HG02571 (cell line): ENCODE measurements at regions not wholly inside any gene's neighbourhood (a gene's known extent, or its start where the extent isn't known, plus 50 kb on each side); places are given as distances from the start of the nearest gene placed in this dataset.

ENCODE experiments used
- ATAC-seq: cut with Tn5 transposase; IDR thresholded peaks from one replicate; pipeline ENCODE4 v1.9.1; 2021; ENCODE audit warnings: mild to moderate bottlenecking, moderate library complexity; ENCODE audit not compliant: unreplicated experiment

DNA sequence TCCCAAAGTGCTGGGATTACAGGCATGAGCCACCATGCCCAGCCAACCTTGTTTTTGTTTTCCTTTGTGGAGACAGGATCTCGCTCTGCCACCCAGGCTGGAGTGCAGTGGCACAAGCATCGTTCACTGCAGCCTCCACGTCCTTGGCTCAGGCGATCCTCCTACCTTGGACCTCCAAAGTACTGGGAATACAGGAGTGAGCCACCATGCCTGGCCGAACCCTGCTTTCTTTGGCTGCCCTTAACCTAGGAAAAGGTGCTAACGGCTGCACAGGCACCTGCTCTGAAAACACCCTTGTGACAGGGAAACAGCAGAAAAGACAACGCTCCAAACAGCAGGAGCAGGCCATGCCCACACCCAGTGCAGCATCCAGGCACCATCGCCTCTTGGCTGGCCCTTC is 71.9 kb downstream of the OAT start:
- ATAC-seq, result no peak

DNA sequence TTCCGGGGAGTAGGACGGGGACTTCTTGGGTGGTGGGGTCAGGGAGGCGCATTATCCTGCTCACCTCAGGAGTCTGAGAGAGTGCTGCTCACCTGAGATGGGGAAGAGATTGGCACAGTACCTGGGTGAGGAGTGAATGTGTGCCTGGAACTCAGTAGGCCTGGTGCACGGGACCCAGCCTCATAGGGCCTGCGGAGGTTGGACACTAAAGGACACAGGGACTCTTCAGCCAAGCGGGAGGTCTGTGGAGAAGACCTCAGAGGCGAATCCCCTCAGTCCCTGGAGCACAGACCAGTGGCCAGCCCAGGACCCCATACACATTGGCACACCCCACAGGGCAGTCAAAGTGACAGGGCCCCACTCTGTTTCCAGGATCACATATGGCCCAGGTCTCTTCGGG is 73.2 kb downstream of the OAT start:
- no peak for ATAC-seq

DNA sequence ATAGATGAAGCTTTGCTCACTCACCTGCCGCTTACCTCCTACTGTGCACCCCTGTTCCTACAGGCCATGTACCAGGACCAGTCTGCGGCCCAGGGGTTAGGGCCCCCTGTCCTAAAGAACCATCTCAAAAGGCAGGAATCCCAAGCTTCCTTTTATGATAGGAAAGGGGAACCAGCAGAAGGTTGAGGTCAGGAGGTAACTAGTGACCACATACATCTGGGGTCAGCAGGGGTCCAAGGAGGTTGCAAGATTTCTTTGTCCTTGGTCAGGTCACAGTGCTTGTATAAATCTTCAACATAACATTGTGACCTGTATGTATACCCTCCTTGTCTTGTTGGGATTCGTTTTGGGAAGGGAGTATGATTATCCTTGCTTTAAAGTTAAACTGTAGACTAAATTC is 73.8 kb downstream of the OAT start:
- ATAC-seq, result no peak

DNA sequence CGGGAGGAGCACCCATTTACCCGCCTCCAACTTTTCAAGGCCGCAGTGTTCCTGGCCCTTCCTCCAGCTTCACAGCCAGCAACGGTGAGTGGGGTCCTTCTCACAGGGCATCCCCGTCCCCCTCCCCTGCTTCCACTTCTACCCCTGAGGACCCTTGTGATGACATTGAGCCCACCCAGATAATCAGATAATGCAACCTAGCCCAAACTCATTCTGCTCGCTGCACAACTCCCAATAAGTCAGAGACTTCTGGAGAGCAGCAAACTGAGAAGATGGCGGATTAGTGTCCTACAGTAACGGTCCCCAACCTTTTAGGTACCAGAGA is 74.5 kb downstream of the OAT start:
- ATAC-seq, result no peak

DNA sequence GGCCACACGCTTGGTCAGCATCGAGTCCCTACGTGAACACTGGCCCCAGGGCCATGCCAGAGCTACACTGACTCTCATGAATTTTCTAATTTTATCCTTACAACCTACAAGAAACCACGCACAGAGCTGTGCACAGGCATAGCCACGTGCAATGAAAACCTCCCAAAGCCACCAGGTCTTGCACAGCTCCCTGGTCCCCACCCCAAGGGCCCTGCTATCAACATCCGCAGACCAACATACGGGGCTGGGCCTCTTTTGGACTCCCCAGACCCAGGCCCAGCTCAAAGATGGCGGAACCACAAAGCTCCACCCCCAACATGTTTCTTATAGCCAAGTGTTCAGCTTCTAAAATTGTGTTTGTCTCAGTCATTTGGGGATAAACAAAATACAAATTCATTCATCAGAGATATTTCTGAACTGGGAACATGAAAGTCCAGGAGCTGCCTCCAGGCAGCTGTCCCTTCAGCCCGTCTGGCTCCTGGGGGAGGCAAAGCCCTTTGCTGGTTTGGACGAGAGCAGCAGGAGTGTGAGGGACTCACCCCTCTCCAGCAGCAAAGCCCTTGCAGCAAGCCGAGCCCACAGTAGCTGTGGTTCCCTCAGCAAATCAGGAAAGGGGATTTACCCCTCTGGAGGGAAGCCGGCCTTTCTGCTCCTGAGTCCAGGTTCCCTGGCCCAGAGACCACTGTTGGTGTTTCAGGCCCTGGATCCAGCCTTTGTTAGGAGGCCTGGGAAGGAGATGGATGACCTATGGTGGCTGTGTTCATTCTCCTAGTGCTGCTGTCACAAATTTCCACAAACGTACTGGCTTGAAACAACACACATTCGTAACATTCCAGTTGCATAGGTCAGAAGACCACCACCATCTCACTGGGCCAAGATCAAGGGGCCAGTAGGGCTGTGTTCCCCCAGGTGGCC is 75.1 kb downstream of the OAT start:
- no peak for ATAC-seq

DNA sequence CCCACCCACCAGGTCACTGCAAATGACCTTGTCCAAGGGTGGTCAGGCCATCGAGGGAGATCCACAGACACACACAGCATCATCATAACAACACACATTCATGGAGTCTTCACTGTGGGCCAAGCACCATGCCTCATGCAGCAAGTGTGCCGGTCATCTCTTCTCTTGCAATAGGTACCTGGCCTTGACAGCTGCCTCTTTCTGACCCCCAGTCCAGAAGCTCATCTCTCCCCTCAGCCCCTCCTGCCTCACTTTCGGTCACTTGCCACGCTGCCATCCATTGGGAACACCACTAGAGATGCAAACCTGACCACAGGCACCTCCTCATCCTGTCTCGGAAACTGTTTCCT is 75.9 kb downstream of the OAT start:
- no peak for ATAC-seq

DNA sequence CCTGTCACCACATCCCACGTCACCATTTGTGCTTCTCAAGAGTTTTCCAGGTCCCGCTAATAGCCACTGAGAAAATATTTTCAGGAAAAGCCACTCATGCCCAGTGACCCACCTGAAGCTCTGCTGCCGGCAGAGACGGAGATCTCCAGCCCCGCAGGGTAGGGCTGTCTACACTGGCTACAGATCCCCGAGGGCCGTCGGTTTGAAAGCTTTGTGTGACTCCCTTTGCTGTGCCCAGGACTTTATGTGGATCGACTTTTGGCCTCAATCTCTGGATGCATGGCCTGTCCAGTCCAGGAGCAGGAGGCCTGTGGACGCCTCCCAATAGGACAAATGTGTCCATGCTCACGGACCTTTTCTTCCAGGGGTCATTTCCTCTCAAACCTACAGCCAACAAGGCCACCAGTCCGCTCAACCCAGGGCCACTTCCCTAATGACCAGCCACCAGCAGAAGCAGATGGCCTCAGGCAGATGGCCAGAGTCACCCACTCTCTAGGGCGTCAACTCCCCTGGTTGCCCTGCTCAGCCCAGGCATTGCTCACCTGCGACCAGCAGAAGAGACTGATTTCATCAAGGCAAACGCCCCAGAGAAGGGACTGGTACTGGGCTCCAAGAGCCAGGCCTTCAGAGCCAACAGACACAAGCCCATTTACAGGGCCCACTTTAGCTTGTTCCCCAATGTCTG is 76.4 kb downstream of the OAT start:
- no peak for ATAC-seq

DNA sequence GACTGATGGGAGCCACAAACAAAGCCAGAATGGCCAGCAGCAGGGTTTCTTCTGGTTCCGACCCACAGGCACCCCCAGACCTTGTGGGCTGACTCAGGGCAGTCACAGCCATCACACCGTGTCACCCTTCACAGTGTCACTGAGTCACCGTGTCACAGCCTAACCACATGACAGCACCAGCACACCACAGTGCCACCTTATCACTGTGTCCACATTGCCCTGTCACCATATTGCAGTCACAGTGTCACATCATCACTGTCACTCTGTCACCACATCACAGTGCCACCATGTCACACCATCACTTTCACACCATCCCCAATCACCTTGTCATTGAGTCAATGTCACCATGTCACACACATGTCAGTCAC is 77.0 kb downstream of the OAT start:
- ATAC-seq, result no peak

DNA sequence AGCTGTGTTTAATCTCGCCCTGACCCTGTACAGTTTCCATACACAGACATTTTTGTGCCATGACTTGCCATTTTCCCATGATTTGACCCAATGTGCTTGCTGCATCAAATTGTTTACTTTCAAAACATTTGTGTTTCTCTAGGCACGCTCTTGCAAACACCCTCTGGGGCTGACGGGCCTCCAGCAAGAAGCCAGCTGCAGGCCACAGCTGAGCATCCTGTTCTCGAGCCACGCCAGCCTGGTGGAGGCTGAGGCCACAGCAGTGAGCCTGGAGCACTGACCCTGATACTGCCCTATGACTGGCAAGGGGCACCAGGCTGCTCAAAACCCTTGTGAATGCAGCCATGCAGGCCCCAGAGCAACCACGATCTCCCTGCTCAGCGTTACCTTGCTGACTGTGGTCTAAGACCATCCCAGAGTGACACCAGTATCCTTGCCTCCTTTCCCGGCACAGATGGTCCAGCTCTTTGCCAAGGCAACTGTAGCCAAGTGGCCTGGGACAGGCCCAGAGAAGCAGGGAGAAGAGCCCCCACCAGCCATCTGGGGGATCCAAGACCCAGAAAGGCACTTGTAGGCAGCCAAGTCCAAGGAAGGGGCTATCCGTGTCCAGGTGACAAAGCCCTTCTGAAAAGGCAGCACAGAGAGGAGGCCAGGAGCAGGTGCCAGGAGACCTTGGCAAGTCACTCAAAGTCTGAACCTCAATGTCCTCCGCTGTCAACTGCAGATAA is 78.5 kb downstream of the OAT start:
- ATAC-seq, result no peak

DNA sequence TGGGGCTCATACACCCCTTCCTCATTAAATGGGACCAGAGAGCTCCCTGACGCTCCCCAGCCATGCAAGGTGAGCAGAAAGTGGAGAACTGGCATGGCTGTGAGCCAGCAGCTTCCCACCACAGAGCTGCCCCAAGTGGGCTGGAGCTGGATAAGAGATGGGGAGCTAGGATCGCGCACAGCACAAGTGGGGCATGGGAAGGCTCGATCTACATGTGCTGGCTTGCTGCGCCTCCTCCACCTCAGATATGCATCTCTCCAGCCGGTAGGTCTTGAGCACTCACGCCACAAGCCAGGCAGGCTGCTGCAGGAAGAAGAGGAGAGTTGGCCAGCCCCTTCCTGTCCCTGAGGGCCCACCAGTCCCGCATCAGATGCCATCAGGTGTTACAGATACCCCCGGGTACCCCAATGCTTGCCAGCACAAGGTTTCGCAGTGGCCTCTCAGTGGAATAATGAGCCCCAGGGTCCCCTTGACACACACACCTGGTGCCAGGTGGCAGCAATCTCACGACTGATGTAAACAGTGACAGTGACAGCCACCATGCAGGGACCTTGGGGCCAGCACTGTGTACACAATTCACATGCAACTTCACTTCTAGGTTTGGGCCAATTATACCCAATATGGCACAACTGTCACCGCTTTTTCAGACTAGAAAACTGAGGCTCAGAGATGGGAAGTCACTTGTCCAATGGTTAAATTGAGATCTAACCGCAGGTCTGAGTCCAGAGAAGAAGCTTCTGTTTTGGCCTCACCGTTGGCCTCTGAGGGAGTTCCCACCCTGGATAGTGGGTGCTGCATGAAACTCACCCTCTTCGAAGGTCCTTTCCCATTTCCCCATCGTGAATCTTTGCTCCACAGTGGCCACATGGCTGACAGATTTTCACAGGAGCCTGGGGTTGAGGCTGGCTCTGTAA is 79.3 kb downstream of the OAT start:
- no peak for ATAC-seq

DNA sequence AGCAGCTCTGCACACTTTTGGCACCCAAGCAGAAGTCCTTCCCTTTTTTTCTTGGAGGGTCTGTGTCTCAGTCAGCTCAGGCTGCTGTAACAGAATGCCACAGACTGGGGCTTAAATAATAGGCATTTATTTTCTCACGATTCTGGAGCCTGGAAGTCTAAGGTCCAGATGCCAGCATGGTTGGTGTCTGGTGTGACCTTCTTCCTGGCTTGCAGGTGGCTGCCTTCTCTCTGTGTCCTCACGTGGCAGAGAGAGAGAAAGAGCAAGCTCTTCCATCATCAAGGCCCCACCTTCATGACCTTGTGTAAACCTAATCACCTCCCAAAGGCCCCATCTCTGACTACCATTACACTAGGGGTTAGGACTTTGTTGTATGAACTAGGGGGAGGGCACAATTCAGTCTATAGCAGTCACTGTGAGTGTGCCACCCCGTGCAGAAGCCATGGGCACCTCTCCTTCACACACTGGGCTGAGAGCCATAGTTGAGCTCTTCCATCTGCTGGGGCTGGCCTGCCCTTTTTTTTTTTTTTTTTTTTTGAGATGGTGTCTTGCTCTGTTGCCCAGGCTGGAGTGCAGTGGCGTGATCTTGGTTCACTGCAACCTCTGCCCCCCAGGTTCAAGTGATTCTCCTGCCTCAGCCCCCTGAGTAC is 80.3 kb downstream of the OAT start:
- ATAC-seq, result no peak

DNA sequence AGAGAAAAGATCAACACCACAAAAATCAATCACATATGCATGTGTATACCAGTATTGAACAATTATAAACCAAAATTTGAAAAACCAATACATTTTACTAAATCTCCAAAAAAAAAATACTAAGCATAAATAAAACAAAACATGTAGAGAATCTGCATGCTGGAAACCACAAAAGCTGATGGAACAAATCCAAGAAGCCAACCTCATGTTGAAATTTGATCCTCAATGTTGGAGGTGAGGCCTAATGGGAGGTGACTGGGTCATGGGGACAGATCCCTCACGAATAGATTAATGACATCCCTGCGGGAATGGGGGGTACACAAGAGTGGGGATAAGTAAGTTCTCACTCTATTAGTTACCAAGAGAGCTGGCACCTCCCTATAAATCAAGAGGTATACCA is 82.5 kb downstream of the OAT start:
- ATAC-seq, result no peak

DNA sequence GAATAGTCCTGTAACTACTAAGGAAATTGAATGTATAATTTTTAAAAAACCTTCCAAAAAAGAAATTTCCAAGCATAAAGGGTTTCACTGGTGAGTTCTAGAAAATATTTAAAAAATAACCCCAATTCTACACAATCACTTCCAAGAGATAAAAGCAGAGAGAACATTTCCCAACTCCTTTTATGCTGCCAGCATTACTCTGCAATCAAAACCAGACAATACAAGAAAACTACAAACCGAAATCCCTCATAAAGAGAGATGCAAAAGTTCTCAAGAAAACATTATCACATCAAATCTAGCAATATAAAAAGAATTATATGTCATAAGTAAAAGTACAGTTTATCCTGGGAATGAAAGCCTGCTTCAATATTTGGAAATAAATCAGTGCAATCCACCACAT is 84.8 kb downstream of the OAT start:
- ATAC-seq, result no peak

DNA sequence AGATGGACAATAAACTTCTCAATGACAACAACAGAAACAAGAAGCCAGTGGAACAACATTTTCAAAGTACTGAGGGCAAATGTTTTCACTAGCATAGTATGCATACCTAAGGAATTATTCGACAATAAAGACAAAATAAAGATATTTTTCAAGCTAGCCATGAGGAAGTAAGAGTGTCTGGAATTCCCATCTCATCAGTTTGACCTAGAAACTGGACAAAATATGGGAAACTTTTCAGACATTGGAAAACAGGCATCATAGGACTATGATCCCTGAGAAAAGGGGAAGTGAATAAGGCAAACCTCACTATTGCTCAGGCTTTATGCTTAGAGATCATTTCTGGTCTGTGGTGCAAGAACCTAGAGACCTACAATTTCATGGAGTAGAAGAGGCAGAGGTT is 86.3 kb downstream of the OAT start:
- ATAC-seq, result no peak

DNA sequence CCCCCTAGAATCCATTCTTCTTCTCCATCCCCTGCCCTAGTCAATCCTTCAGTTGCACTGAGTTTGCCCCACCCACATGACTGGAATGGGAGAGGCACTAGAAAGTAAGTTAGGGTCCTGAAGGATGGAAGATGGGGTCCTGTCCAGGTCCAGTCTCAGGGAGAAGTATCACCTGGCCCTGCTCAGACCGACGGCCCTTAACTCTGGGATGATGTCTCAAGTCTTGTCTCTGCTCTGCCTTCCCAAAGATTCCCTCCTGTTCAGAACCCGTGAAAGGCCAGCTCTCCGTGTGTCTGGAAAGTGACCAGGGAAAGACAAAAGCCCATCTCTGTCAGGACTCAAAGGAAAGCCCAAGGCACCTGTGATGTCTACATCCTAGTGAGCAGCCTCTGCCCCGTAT is 88.8 kb downstream of the OAT start:
- ATAC-seq, result no peak

DNA sequence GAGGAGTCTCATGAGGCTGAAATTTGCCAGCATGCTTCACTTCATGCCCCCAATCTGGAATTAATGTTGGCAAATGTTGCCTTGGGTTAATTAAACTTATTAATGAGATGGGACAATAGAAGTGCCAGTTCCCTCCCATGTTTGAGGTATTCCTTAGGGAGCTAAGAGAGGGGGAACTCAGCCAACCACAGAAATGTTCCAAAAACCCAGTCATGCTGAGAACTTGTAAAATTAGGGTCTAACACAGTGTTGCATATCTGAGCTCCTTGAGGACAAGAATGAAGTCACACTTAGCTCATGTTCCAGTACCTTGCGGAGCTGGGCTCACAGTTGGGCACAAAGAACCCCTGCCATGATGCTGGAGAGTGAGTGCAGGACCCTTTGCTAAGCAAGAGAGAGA is 89.4 kb downstream of the OAT start:
- ATAC-seq, result no peak

DNA sequence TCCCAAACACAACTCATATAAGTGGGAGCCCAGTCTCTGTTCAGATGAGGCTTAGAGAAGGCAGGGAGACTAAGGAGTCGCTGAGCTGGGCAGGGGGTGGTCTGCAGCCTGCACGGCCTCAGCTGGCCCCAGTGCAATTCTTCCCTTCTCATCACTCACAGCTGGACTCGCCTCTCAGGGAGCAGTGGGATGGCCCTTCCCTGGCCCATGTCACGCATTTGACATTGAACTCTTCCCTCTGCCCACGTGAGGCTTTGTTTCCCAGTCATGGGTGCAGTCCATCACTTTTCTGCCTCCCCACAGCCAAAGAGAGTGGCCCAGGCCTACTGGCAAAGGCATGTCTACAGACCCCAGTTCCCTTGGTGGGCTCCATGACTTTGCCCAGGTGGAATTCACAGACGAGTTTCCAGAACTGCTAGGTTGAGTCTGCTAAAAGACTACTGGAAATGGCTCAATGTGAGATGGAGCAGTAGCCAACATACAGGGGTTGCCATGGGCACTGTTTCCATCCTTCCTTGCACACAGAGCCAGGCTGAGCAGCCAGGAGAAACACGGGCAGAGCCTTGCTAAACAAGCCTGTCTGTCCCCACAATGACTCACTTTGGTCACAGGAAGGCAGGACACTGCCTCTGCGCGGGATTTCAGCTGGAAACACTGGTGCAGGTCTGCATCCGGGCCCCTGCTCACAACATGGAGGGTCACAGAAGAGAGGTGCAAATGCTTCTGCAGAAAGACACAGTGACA is 90.1 kb downstream of the OAT start:
- no peak for ATAC-seq

DNA sequence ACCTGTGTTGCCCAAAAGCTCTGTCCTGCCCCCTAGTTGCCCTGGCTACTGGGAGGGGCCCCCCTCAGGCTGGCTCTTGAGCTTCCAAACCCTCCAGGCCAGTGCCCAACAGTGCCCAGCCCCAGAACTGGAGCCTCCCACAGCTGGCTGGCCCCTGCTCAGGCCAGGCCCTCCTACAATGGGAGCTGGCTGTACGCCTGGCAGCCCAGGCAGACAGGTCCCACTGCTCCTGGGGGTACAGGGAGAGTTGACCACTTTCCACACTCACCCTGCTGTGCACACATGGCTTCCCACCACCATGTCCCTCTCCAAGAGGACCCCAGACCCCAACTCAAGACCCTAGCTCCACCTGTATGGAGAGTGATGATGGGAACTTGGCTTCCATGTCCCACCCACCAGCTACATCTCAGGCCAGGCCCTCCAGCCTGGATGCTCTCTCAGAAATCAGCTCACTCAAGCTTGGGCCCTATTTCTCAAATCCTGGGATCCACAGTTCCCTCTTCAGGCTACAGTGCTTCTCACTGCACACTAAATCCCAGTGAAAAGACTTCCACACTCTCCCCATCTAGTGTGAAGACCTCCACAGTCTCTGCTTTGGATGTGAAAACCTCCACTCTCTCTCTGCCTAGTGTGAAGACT is 92.6 kb downstream of the OAT start:
- no peak for ATAC-seq

DNA sequence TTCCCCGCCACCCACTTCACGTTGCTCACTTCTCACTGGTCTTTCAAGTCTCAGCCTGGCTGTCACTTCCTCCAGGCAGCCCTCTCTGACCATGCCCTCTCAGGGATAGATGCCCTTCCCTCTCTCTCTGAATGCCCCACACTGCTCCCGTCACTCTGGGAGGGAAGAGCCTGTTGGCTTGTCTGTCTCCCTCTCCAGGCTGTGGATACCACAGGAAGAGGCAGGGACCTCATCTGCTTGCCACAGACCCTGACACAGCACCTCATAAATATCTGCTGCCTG is 93.1 kb downstream of the OAT start:
- ATAC-seq, result no peak
